NB4 (cell line): ENCODE measurements at regions not wholly inside any gene's neighbourhood (a gene's known extent, or its start where the extent isn't known, plus 50 kb on each side); places are given as distances from the start of the nearest gene placed in this dataset.
"Not testable (repeated sequence)": the region's sequence is repeated elsewhere in the genome, so short reads cannot be mapped to it uniquely, and the experiment has no call there.

Source experiments
- CTCF ChIP-seq: IDR thresholded peaks from one replicate; pipeline ENCODE4 v1.5.1; 2012; ENCODE audit warnings: low read depth, low read length
- MAX ChIP-seq: IDR thresholded peaks from 2 replicates; pipeline ENCODE4 v1.6.1; 2011; ENCODE audit warnings: low read depth, low read length
- MYC ChIP-seq: IDR thresholded peaks from 2 replicates; pipeline ENCODE4 v1.6.1; 2011; ENCODE audit warnings: low read depth, low read length
- POLR2A ChIP-seq: IDR thresholded peaks from 2 replicates; pipeline ENCODE4 v1.6.1; 2011; ENCODE audit warnings: mild to moderate bottlenecking; ENCODE audit not compliant: insufficient read length; ENCODE audit errors: extremely low read depth

GRCh38 chr1:232344186-232344585 lies 285.7 kb downstream of the SIPA1L2 start:
- not testable (repeated sequence) for TF ChIP-seq CTCF, POLR2A, MAX, MYC
